ENCODE measurements at regions not wholly inside any gene's neighbourhood (a gene's known extent, or its start where the extent isn't known, plus 50 kb on each side); places are given as distances from the start of the nearest gene placed in this dataset.
"Not testable (repeated sequence)": the region's sequence is repeated elsewhere in the genome, so short reads cannot be mapped to it uniquely, and the experiment has no call there.

DNA sequence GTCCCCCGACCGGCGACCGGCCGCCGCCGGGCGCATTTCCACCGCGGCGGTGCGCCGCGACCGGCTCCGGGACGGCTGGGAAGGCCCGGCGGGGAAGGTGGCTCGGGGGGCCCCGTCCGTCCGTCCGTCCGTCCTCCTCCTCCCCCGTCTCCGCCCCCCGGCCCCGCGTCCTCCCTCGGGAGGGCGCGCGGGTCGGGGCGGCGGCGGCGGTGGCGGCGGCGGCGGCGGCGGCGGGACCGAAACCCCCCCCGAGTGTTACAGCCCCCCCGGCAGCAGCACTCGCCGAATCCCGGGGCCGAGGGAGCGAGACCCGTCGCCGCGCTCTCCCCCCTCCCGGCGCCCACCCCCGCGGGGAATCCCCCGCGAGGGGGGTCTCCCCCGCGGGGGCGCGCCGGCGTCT lies 2306.8 kb upstream of the TPTE start:
- TF ChIP-seq, protein P1, sequence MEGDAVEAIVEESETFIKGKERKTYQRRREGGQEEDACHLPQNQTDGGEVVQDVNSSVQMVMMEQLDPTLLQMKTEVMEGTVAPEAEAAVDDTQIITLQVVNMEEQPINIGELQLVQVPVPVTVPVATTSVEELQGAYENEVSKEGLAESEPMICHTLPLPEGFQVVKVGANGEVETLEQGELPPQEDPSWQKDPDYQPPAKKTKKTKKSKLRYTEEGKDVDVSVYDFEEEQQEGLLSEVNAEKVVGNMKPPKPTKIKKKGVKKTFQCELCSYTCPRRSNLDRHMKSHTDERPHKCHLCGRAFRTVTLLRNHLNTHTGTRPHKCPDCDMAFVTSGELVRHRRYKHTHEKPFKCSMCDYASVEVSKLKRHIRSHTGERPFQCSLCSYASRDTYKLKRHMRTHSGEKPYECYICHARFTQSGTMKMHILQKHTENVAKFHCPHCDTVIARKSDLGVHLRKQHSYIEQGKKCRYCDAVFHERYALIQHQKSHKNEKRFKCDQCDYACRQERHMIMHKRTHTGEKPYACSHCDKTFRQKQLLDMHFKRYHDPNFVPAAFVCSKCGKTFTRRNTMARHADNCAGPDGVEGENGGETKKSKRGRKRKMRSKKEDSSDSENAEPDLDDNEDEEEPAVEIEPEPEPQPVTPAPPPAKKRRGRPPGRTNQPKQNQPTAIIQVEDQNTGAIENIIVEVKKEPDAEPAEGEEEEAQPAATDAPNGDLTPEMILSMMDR (IDR thresholded peaks at IDR 0.05; ENCODE audit: insufficient read depth, low read length): not testable (repeated sequence)
- TF ChIP-seq POLR2AphosphoS5 (IDR thresholded peaks at IDR 0.05; ENCODE audit: low read depth): not testable (repeated sequence)

All from HL-60 (cell line).